Neural progenitor cell (in vitro differentiated cells): ENCODE measurements at regions not wholly inside any gene's neighbourhood (a gene's known extent, or its start where the extent isn't known, plus 50 kb on each side); places are given as distances from the start of the nearest gene placed in this dataset.

Source experiments
- CTCF ChIP-seq: fragments of 200-600 bp; sonication (generic); IDR thresholded peaks from 2 replicates; pipeline ENCODE4 v1.5.1; 2017; ENCODE audit warnings: antibody characterized with exemption, mild to moderate bottlenecking
- EZH2phosphoT487 ChIP-seq: fragments of 200-600 bp; sonication (generic); IDR thresholded peaks from 2 replicates; pipeline ENCODE4 v1.6.1; 2017; ENCODE audit warnings: antibody characterized with exemption

GRCh38 chr5:18602402-18602801, 968.1 kb downstream of the TAF11L14 start:
- TF ChIP-seq CTCF (no peak), EZH2phosphoT487 (no peak)
